ENCODE measurements at regions not wholly inside any gene's neighbourhood (a gene's known extent, or its start where the extent isn't known, plus 50 kb on each side); places are given as distances from the start of the nearest gene placed in this dataset.

DNA sequence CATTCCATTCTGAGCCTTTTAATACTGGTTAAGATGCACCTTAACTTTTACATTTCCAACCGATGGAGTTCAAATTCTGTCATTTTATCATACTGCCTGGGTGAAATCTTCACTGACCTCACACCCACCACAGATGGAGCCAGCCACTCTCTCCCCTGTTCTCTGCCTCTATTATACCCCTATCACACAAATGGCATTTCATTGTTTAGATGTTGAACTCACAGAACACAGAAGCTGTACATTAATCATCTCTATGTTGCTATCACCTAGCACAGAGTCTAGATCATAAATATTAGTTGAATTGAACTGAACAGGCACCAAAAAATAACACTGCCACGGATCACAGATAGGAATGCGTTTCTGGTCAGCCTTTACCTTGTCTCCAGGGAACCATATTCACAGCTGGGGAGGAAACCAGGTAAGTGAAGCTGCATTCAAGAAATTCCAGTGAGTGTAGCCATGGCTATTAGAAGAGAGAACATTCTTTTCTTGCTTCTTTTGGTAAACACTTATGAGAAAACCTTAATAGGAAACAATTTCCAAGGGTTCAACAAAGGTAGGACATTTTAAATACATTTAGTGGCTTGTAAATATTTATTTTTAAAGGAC lies 194.9 kb upstream of the RMST start:
- no peak overlapping the region for H3K4me3 ChIP-seq (replicated peaks in 1 of 3; ENCODE audit: insufficient read depth in 1 of 3, low read depth in 2 of 3, low read length in 3 of 3)
- ChIA-PET CTCF (ENCODE audit: low intra/inter-chr PET ratio, low total read pairs) (no interaction called here), POLR2A (no interaction called here)
- 0% methylated on average over 3 of the region's 3 CpGs for WGBS (ENCODE audit: low lambda C conversion rate)
- no peak overlapping the region for H3K4me2 ChIP-seq (ENCODE audit: low read depth, low read length)
- no peak for ATAC-seq
- DNase-seq (ENCODE audit: low spot score): no peak
- no peaks in the 10 kb centered on the region for H3K79me2 ChIP-seq (ENCODE audit: insufficient read depth, low read length)
- intact Hi-C loops (cut with micrococcal nuclease; ENCODE audit: unreplicated experiment): no loop called here
- H4K20me1 ChIP-seq (ENCODE audit: insufficient read depth, low read length): no peaks in the 10 kb centered on the region
- no peaks in the 10 kb centered on the region for H3K36me3 ChIP-seq (replicated peaks in 1 of 2; ENCODE audit: control insufficient read depth in 1 of 2, insufficient read depth in 2 of 2, low read length in 2 of 2)
- H2AFZ ChIP-seq (ENCODE audit: low read length): no peak overlapping the region
- H3K27ac ChIP-seq (ENCODE audit: extremely low read length, insufficient read depth, low read length): no peak overlapping the region
- no peak for FAIRE-seq
- no peaks in the 10 kb centered on the region for H3K9me3 ChIP-seq (ENCODE audit: low read length)
- no TSS peak for BruUV-seq (replicated peaks)
- in situ Hi-C loops (cut with HindIII; ENCODE audit: extremely low pct_ligation_motif_present, low pct_unique_long_range_greater_than_20kb): no loop called here
- no peak overlapping the region for H3K9ac ChIP-seq (ENCODE audit: insufficient read depth, low read depth, low read length)
- H3K27me3 ChIP-seq (ENCODE audit: control insufficient read depth in 1 of 2, insufficient read depth in 2 of 2, low read length in 2 of 2): no peaks in the 10 kb centered on the region; a peak in 1 of 5 replicates
- no peaks in the 10 kb centered on the region for H3K4me1 ChIP-seq (ENCODE audit: insufficient read depth, low read length)
- no peak for TF ChIP-seq ZNF772 (CRISPR knock-in tag; IDR thresholded peaks at IDR 0.05)
- no peak for TF ChIP-seq ZNF597 (CRISPR knock-in tag; IDR thresholded peaks at IDR 0.05)
- TF ChIP-seq SUZ12 (IDR thresholded peaks at IDR 0.05; ENCODE audit: low read depth, low read length): no peak
- TF ChIP-seq ZSCAN22 (CRISPR knock-in tag; IDR thresholded peaks at IDR 0.05): no peak
- TF ChIP-seq, protein P1, sequence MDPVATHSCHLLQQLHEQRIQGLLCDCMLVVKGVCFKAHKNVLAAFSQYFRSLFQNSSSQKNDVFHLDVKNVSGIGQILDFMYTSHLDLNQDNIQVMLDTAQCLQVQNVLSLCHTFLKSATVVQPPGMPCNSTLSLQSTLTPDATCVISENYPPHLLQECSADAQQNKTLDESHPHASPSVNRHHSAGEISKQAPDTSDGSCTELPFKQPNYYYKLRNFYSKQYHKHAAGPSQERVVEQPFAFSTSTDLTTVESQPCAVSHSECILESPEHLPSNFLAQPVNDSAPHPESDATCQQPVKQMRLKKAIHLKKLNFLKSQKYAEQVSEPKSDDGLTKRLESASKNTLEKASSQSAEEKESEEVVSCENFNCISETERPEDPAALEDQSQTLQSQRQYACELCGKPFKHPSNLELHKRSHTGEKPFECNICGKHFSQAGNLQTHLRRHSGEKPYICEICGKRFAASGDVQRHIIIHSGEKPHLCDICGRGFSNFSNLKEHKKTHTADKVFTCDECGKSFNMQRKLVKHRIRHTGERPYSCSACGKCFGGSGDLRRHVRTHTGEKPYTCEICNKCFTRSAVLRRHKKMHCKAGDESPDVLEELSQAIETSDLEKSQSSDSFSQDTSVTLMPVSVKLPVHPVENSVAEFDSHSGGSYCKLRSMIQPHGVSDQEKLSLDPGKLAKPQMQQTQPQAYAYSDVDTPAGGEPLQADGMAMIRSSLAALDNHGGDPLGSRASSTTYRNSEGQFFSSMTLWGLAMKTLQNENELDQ (CRISPR knock-in tag; IDR thresholded peaks at IDR 0.05; ENCODE audit: borderline replicate concordance): no peak
- no peak for TF ChIP-seq MAF1 (CRISPR knock-in tag; IDR thresholded peaks at IDR 0.05; ENCODE audit: borderline replicate concordance)
- no peak for TF ChIP-seq ARHGAP35 (CRISPR knock-in tag; IDR thresholded peaks at IDR 0.05; ENCODE audit: borderline replicate concordance)
- no peak for TF ChIP-seq ZNF441 (CRISPR knock-in tag; IDR thresholded peaks at IDR 0.05; ENCODE audit: borderline replicate concordance)
- no peak for TF ChIP-seq TBX2 (CRISPR knock-in tag; IDR thresholded peaks at IDR 0.05; ENCODE audit: borderline replicate concordance)
- TF ChIP-seq, protein P2, sequence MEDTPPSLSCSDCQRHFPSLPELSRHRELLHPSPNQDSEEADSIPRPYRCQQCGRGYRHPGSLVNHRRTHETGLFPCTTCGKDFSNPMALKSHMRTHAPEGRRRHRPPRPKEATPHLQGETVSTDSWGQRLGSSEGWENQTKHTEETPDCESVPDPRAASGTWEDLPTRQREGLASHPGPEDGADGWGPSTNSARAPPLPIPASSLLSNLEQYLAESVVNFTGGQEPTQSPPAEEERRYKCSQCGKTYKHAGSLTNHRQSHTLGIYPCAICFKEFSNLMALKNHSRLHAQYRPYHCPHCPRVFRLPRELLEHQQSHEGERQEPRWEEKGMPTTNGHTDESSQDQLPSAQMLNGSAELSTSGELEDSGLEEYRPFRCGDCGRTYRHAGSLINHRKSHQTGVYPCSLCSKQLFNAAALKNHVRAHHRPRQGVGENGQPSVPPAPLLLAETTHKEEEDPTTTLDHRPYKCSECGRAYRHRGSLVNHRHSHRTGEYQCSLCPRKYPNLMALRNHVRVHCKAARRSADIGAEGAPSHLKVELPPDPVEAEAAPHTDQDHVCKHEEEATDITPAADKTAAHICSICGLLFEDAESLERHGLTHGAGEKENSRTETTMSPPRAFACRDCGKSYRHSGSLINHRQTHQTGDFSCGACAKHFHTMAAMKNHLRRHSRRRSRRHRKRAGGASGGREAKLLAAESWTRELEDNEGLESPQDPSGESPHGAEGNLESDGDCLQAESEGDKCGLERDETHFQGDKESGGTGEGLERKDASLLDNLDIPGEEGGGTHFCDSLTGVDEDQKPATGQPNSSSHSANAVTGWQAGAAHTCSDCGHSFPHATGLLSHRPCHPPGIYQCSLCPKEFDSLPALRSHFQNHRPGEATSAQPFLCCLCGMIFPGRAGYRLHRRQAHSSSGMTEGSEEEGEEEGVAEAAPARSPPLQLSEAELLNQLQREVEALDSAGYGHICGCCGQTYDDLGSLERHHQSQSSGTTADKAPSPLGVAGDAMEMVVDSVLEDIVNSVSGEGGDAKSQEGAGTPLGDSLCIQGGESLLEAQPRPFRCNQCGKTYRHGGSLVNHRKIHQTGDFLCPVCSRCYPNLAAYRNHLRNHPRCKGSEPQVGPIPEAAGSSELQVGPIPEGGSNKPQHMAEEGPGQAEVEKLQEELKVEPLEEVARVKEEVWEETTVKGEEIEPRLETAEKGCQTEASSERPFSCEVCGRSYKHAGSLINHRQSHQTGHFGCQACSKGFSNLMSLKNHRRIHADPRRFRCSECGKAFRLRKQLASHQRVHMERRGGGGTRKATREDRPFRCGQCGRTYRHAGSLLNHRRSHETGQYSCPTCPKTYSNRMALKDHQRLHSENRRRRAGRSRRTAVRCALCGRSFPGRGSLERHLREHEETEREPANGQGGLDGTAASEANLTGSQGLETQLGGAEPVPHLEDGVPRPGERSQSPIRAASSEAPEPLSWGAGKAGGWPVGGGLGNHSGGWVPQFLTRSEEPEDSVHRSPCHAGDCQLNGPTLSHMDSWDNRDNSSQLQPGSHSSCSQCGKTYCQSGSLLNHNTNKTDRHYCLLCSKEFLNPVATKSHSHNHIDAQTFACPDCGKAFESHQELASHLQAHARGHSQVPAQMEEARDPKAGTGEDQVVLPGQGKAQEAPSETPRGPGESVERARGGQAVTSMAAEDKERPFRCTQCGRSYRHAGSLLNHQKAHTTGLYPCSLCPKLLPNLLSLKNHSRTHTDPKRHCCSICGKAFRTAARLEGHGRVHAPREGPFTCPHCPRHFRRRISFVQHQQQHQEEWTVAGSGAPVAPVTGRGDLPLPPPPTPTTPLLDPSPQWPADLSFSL (CRISPR knock-in tag; IDR thresholded peaks at IDR 0.05): no peak
- no peak for TF ChIP-seq FOXO4 (CRISPR knock-in tag; conservative IDR thresholded peaks at IDR 0.05)
- TF ChIP-seq MXD4 (CRISPR knock-in tag; IDR thresholded peaks at IDR 0.05): no peak
- no peak for TF ChIP-seq GPN1 (CRISPR knock-in tag; IDR thresholded peaks at IDR 0.05; ENCODE audit: borderline replicate concordance)
